Neural progenitor cell (in vitro differentiated cells): ENCODE measurements at regions not wholly inside any gene's neighbourhood (a gene's known extent, or its start where the extent isn't known, plus 50 kb on each side); places are given as distances from the start of the nearest gene placed in this dataset.

Experiments
- EZH2 ChIP-seq: fragments of 200-600 bp; sonication (generic); IDR thresholded peaks from 2 replicates; pipeline ENCODE4 v1.6.1; 2017; ENCODE audit warnings: antibody characterized with exemption, mild to moderate bottlenecking, moderate library complexity
- EZH2phosphoT487 ChIP-seq: fragments of 200-600 bp; sonication (generic); IDR thresholded peaks from 2 replicates; pipeline ENCODE4 v1.6.1; 2017; ENCODE audit warnings: antibody characterized with exemption
- TF ChIP-seq, protein P1 (sequence below): fragments of 200-600 bp; sonication (generic); IDR thresholded peaks from 2 replicates; pipeline ENCODE4 v1.5.1; 2017; ENCODE audit warnings: antibody characterized with exemption, mild to moderate bottlenecking

DNA sequence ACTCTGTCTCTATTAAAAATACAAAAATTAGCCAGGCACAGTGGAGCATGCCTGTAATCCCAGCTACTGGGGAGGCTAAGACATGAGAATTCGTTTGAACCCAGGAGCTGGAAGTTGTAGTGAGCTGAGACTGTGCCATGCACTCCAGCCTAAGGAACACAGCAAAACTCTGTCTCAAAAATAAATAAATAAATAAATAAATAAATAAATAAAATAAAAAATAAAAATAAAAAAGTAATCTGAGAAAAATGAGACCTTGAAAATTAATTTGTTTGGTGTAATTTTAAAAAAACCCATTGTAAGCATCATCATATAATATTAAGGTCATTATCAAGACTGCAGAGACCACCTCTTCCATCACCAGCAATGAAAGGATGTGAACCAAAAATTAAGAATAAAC lies 997.1 kb downstream of the CDH18 start:
- TF ChIP-seq, protein P1, sequence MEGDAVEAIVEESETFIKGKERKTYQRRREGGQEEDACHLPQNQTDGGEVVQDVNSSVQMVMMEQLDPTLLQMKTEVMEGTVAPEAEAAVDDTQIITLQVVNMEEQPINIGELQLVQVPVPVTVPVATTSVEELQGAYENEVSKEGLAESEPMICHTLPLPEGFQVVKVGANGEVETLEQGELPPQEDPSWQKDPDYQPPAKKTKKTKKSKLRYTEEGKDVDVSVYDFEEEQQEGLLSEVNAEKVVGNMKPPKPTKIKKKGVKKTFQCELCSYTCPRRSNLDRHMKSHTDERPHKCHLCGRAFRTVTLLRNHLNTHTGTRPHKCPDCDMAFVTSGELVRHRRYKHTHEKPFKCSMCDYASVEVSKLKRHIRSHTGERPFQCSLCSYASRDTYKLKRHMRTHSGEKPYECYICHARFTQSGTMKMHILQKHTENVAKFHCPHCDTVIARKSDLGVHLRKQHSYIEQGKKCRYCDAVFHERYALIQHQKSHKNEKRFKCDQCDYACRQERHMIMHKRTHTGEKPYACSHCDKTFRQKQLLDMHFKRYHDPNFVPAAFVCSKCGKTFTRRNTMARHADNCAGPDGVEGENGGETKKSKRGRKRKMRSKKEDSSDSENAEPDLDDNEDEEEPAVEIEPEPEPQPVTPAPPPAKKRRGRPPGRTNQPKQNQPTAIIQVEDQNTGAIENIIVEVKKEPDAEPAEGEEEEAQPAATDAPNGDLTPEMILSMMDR, result no peak
- no peak for TF ChIP-seq EZH2
- no peak for TF ChIP-seq EZH2phosphoT487
